BLaER1 (cell line): ENCODE measurements at regions not wholly inside any gene's neighbourhood (a gene's known extent, or its start where the extent isn't known, plus 50 kb on each side); places are given as distances from the start of the nearest gene placed in this dataset.
"Not testable (repeated sequence)": the region's sequence is repeated elsewhere in the genome, so short reads cannot be mapped to it uniquely, and the experiment has no call there.

ENCODE experiments used
- H3K27ac ChIP-seq: shearing (Covaris generic); formaldehyde crosslinking; 2 replicates; pipeline ENCODE4 v1.8.1; 2022
- H3K27me3 ChIP-seq: shearing (Covaris generic); formaldehyde crosslinking; 2 replicates; pipeline ENCODE4 v1.8.1; 2022
- H3K36me3 ChIP-seq: shearing (Covaris generic); formaldehyde crosslinking; 2 replicates; pipeline ENCODE4 v1.8.1; 2022
- H3K4me1 ChIP-seq: shearing (Covaris generic); formaldehyde crosslinking; 2 replicates; pipeline ENCODE4 v1.8.1; 2022
- H3K4me2 ChIP-seq: shearing (Covaris generic); formaldehyde crosslinking; 2 replicates; pipeline ENCODE4 v1.8.1; 2022
- H3K4me3 ChIP-seq: shearing (Covaris generic); formaldehyde crosslinking; 2 replicates; pipeline ENCODE4 v1.8.1; 2022
- H3K9ac ChIP-seq: shearing (Covaris generic); formaldehyde crosslinking; 2 replicates; pipeline ENCODE4 v1.8.1; 2022
- H3K9me3 ChIP-seq: shearing (Covaris generic); formaldehyde crosslinking; 2 replicates; pipeline ENCODE4 v1.8.1; 2022
- H4K20me1 ChIP-seq: shearing (Covaris generic); formaldehyde crosslinking; 2 replicates; pipeline ENCODE4 v1.8.1; 2022
- Cebpa-rat ChIP-seq: shearing (Covaris generic); IDR thresholded peaks from 2 replicates; pipeline ENCODE4 v1.8.1; 2022

- H3K4me1 ChIP-seq: no peaks in the 10 kb centered on the region
- H3K9me3 ChIP-seq: no peaks in the 10 kb centered on the region
- H3K27me3 ChIP-seq: no peaks in the 10 kb centered on the region
- no peak overlapping the region for H3K4me2 ChIP-seq
- no peak overlapping the region for H3K4me3 ChIP-seq
- no peaks in the 10 kb centered on the region for H4K20me1 ChIP-seq
- H3K27ac ChIP-seq: no peak overlapping the region
- TF ChIP-seq Cebpa-rat: no peak
- H3K36me3 ChIP-seq: no peaks in the 10 kb centered on the region
- no peak overlapping the region for H3K9ac ChIP-seq
Measured at GRCh38 chr13:60214213-60215055, 50.7 kb upstream of the DIAPH3 start.

- Histone ChIP-seq H3K4me1 (no peaks in the 10 kb centered on the region), H3K27ac (no peak overlapping the region), H3K9me3 (no peaks in the 10 kb centered on the region), H3K36me3 (no peaks in the 10 kb centered on the region), H4K20me1 (no peaks in the 10 kb centered on the region), H3K4me2 (no peak overlapping the region), H3K27me3 (no peaks in the 10 kb centered on the region), H3K9ac (no peak overlapping the region), H3K4me3 (no peak overlapping the region)
- no peak for TF ChIP-seq Cebpa-rat
Measured at GRCh38 chr13:60220072-60220471, 56.3 kb upstream of the DIAPH3 start.

GRCh38 chr13:60221581-60221980 lies 57.9 kb upstream of the DIAPH3 start:
- no peaks in the 10 kb centered on the region for H4K20me1 ChIP-seq
- no peaks in the 10 kb centered on the region for H3K36me3 ChIP-seq
- H3K4me1 ChIP-seq: no peaks in the 10 kb centered on the region
- H3K9ac ChIP-seq: no peak overlapping the region
- no peaks in the 10 kb centered on the region for H3K27me3 ChIP-seq
- no peak overlapping the region for H3K4me3 ChIP-seq
- H3K9me3 ChIP-seq: no peaks in the 10 kb centered on the region
- H3K27ac ChIP-seq: no peak overlapping the region
- H3K4me2 ChIP-seq: no peak overlapping the region
- TF ChIP-seq Cebpa-rat: no peak

- H3K4me2 ChIP-seq: no peak overlapping the region
- TF ChIP-seq Cebpa-rat: no peak
Measured at GRCh38 chr13:60226507-60226906, 62.8 kb upstream of the DIAPH3 start.

GRCh38 chr13:60227158-60227557 lies 63.4 kb upstream of the DIAPH3 start:
- no peak for TF ChIP-seq Cebpa-rat
- Histone ChIP-seq H3K36me3 (no peaks in the 10 kb centered on the region), H3K9ac (no peak overlapping the region), H3K4me2 (no peak overlapping the region), H3K27me3 (no peaks in the 10 kb centered on the region), H3K4me1 (no peaks in the 10 kb centered on the region), H3K9me3 (no peaks in the 10 kb centered on the region), H4K20me1 (no peaks in the 10 kb centered on the region), H3K4me3 (no peak overlapping the region), H3K27ac (no peak overlapping the region)

More at GRCh38 chr13:60226507-60226906, 62.8 kb upstream of the DIAPH3 start:
- no peak overlapping the region for H3K27ac ChIP-seq
- H3K9me3 ChIP-seq: no peaks in the 10 kb centered on the region
- H3K9ac ChIP-seq: no peak overlapping the region
- H4K20me1 ChIP-seq: no peaks in the 10 kb centered on the region
- H3K27me3 ChIP-seq: no peaks in the 10 kb centered on the region
- H3K4me1 ChIP-seq: no peaks in the 10 kb centered on the region
- H3K4me3 ChIP-seq: no peak overlapping the region
- H3K36me3 ChIP-seq: no peaks in the 10 kb centered on the region

- no peak for TF ChIP-seq Cebpa-rat
- Histone ChIP-seq H3K27ac (no peak overlapping the region), H4K20me1 (no peaks in the 10 kb centered on the region), H3K9ac (no peak overlapping the region), H3K9me3 (no peaks in the 10 kb centered on the region), H3K27me3 (no peaks in the 10 kb centered on the region), H3K36me3 (no peaks in the 10 kb centered on the region), H3K4me3 (no peak overlapping the region), H3K4me2 (no peak overlapping the region), H3K4me1 (no peaks in the 10 kb centered on the region)
Measured at GRCh38 chr13:60229708-60230272, 66.1 kb upstream of the DIAPH3 start.

- Histone ChIP-seq H3K4me2 (no peak overlapping the region), H3K36me3 (no peaks in the 10 kb centered on the region), H3K4me1 (no peaks in the 10 kb centered on the region), H3K9me3 (no peaks in the 10 kb centered on the region), H3K9ac (no peak overlapping the region), H3K27ac (no peak overlapping the region), H3K27me3 (no peaks in the 10 kb centered on the region), H3K4me3 (no peak overlapping the region), H4K20me1 (no peaks in the 10 kb centered on the region)
- TF ChIP-seq Cebpa-rat: no peak
Measured at GRCh38 chr13:60230593-60230992, 66.9 kb upstream of the DIAPH3 start.

GRCh38 chr13:60242043-60242595 lies 78.4 kb upstream of the DIAPH3 start:
- no peaks in the 10 kb centered on the region for H3K36me3 ChIP-seq
- H3K27ac ChIP-seq: no peak overlapping the region
- no peak overlapping the region for H3K4me3 ChIP-seq

GRCh38 chr13:60244381-60244780 lies 80.7 kb upstream of the DIAPH3 start:
- TF ChIP-seq Cebpa-rat: no peak
- no peak overlapping the region for H3K4me3 ChIP-seq
- no peaks in the 10 kb centered on the region for H3K36me3 ChIP-seq
- no peaks in the 10 kb centered on the region for H3K27me3 ChIP-seq
- H3K27ac ChIP-seq: no peak overlapping the region
- no peaks in the 10 kb centered on the region for H3K4me1 ChIP-seq
- no peaks in the 10 kb centered on the region for H4K20me1 ChIP-seq
- H3K9ac ChIP-seq: no peak overlapping the region
- H3K9me3 ChIP-seq: no peaks in the 10 kb centered on the region
- H3K4me2 ChIP-seq: no peak overlapping the region

More at GRCh38 chr13:60242043-60242595, 78.4 kb upstream of the DIAPH3 start:
- no peaks in the 10 kb centered on the region for H3K9me3 ChIP-seq
- no peaks in the 10 kb centered on the region for H3K27me3 ChIP-seq
- H3K9ac ChIP-seq: no peak overlapping the region
- no peaks in the 10 kb centered on the region for H4K20me1 ChIP-seq
- H3K4me1 ChIP-seq: no peaks in the 10 kb centered on the region
- H3K4me2 ChIP-seq: no peak overlapping the region
- TF ChIP-seq Cebpa-rat: no peak

GRCh38 chr13:60251419-60251818 lies 87.7 kb upstream of the DIAPH3 start:
- H4K20me1 ChIP-seq, H3K4me2 ChIP-seq, H3K27ac ChIP-seq, H3K36me3 ChIP-seq, H3K27me3 ChIP-seq, H3K9me3 ChIP-seq, H3K9ac ChIP-seq, H3K4me1 ChIP-seq, H3K4me3 ChIP-seq: not testable (repeated sequence)
